ENCODE measurements at regions not wholly inside any gene's neighbourhood (a gene's known extent, or its start where the extent isn't known, plus 50 kb on each side); places are given as distances from the start of the nearest gene placed in this dataset.

DNA sequence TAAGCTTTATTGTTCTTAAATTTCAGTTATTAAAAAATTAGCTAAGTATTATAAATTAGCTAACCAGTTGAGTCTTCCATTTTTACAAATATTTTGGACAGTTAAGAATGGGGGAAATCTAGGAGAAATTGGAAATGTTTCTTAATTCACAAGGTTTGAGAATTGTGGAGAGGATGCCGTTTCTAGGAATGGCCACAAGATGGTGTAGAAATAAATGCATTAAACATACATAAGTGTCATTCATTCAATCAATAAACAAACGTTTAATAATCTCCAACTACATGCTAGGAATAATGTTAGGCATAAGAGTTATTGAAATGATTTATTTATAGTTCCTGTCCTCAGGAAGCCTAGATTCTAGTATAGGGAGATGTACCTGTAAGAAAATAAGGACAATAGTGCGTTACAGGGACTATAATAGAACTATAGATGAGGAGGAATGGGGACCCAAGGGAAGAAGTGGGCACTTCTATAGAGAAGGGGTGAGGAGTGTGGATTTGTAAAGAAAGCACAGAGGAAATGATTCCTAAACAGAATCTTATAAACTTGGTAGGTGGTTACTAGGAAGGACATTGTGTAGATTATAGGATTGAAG is 195.7 kb upstream of the ANK2 start:
- TF ChIP-seq FOXJ3 (CRISPR knock-in tag; IDR thresholded peaks at IDR 0.05) = no peak
- no peak for TF ChIP-seq RBM17 (IDR thresholded peaks at IDR 0.05; ENCODE audit: borderline replicate concordance, low read depth, low read length)
- TF ChIP-seq NFIC (IDR thresholded peaks at IDR 0.05) = no peak
